Tibial nerve (tissue), 4 donors: ENCODE measurements at regions not wholly inside any gene's neighbourhood (a gene's known extent, or its start where the extent isn't known, plus 50 kb on each side); places are given as distances from the start of the nearest gene placed in this dataset.

Experiments
- EP300 ChIP-seq, 2 donors: sonication (generic); formaldehyde crosslinking; IDR thresholded peaks; one replicate each; pipeline ENCODE4 v1.6.1; 2017; ENCODE audit warnings: antibody characterized with exemption in 2 of 2, mild to moderate bottlenecking in 1 of 2
- POLR2A ChIP-seq, 2 donors: fragments of 450-650 bp; IDR thresholded peaks; one replicate each; pipeline ENCODE4 v1.6.1; 2017; ENCODE audit warnings: antibody characterized with exemption in 2 of 2, mild to moderate bottlenecking in 2 of 2, moderate library complexity in 2 of 2
- TF ChIP-seq, protein P1 (sequence below), 5 experiments: fragments of 200-600 bp in 3 of 5; fragments of 450-650 bp in 2 of 5; sonication (generic) in 3 of 5; IDR thresholded peaks; one replicate each; pipeline ENCODE4 v1.5.1; 2016 to 2019; ENCODE audit warnings: antibody characterized with exemption in 5 of 5, mild to moderate bottlenecking in 3 of 5, moderate library complexity in 2 of 5

DNA sequence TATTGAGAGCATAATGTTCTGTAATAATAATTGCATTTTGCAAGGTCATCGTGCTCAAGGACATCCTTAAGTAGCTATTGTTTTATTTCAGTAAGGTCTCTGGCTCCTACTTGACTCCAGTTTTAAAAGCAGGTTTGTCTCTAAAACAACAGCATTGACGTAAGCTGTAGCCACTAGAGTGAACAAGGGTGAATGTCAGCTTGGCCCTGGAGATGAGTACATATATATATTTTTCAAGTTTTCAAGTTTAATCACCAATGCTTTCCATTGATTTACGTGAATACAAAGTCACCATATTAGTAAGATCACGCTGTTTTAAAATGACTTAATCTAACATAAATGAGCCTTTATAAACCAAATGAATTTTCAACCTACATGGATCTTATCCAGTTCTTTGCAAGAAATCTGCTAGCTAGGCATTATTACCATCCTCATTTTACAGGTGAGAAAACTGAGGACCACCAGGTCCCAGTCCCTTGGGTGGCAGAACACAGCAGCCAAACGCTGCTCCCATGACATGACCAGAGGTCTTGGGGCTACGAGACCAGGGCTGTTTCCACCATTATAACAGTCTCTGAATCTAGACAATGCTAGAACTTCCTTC lies 57.2 kb upstream of the ELMO1 start:
- TF ChIP-seq POLR2A (IDR thresholded peaks at IDR 0.05) (no peak), EP300 (IDR thresholded peaks at IDR 0.05) (no peak)
- TF ChIP-seq, protein P1, sequence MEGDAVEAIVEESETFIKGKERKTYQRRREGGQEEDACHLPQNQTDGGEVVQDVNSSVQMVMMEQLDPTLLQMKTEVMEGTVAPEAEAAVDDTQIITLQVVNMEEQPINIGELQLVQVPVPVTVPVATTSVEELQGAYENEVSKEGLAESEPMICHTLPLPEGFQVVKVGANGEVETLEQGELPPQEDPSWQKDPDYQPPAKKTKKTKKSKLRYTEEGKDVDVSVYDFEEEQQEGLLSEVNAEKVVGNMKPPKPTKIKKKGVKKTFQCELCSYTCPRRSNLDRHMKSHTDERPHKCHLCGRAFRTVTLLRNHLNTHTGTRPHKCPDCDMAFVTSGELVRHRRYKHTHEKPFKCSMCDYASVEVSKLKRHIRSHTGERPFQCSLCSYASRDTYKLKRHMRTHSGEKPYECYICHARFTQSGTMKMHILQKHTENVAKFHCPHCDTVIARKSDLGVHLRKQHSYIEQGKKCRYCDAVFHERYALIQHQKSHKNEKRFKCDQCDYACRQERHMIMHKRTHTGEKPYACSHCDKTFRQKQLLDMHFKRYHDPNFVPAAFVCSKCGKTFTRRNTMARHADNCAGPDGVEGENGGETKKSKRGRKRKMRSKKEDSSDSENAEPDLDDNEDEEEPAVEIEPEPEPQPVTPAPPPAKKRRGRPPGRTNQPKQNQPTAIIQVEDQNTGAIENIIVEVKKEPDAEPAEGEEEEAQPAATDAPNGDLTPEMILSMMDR (IDR thresholded peaks at IDR 0.05): no peak
